Caco-2 (cell line): ENCODE measurements at regions not wholly inside any gene's neighbourhood (a gene's known extent, or its start where the extent isn't known, plus 50 kb on each side); places are given as distances from the start of the nearest gene placed in this dataset.

Experiments used
- BruUV-seq: library from RNA; stranded (reverse); fragments of 400-500 nt; replicated peaks from 2 replicates; lab custom pipeline; 2021; lab: Mats Ljungman, UMichigan
- CTCF ChIA-PET: fragments of 300-600 bp; sonication (Branson Sonifier 250); formaldehyde crosslinking; loops from one replicate; lab custom pipeline; 2022; ENCODE audit warnings: antibody characterized with exemption; lab: Charles Lee
- POLR2A ChIA-PET: fragments of 300-600 bp; sonication (Branson Sonifier 250); formaldehyde crosslinking; loops from one replicate; lab custom pipeline; 2022; ENCODE audit warnings: antibody characterized with exemption; lab: Charles Lee
- DNase-seq, 2 experiments: peaks; one replicate each; pipeline versions ENCODE4 v3.0.0 to v3.0.0-alpha.2; 2020 to 2022
- H3K27me3 ChIP-seq: replicated peaks from 2 replicates; pipeline ENCODE4 v1.6.0; 2011; ENCODE audit warnings: low read length; ENCODE audit not compliant: control insufficient read depth, insufficient read depth
- H3K36me3 ChIP-seq: 2 replicates; pipeline ENCODE4 v1.5.1; 2011; ENCODE audit warnings: low read length; ENCODE audit not compliant: control insufficient read depth, insufficient read depth
- H3K4me1 ChIP-seq: fragments of 250-450 bp; sonication (Bioruptor Pico); 2 replicates; pipeline ENCODE4 v1.5.1; 2020; ENCODE audit warnings: mild to moderate bottlenecking
- H3K4me3 ChIP-seq: 2 replicates; pipeline ENCODE4 v1.5.1; 2011; ENCODE audit warnings: low read depth, mild to moderate bottlenecking, control low read depth, low read length
- H3K9me3 ChIP-seq: fragments of 250-450 bp; sonication (Bioruptor Pico); 2 replicates; pipeline ENCODE4 v1.5.1; 2020; ENCODE audit warnings: mild to moderate bottlenecking, moderate library complexity
- H3K27ac Mint-ChIP-seq: one replicate; pipeline ENCODE4 v1.8.0; 2022; ENCODE audit warnings: mixed read lengths; ENCODE audit not compliant: unreplicated experiment
- H3K27me3 Mint-ChIP-seq: one replicate; pipeline ENCODE4 v1.8.0; 2022; ENCODE audit warnings: mixed read lengths; ENCODE audit not compliant: insufficient read depth, unreplicated experiment
- H3K36me3 Mint-ChIP-seq: one replicate; pipeline ENCODE4 v1.8.0; 2022; ENCODE audit warnings: mild to moderate bottlenecking, mixed read lengths; ENCODE audit not compliant: insufficient read depth, unreplicated experiment
- H3K4me1 Mint-ChIP-seq: one replicate; pipeline ENCODE4 v1.8.0; 2022; ENCODE audit warnings: low read depth, mixed read lengths; ENCODE audit not compliant: unreplicated experiment
- H3K4me3 Mint-ChIP-seq: one replicate; pipeline ENCODE4 v1.8.0; 2022; ENCODE audit warnings: mild to moderate bottlenecking, moderate library complexity, mixed read lengths; ENCODE audit not compliant: unreplicated experiment
- H3K9me3 Mint-ChIP-seq: one replicate; pipeline ENCODE4 v1.8.0; 2022; ENCODE audit warnings: mixed read lengths; ENCODE audit not compliant: unreplicated experiment
- CTCF ChIP-seq, 2 experiments: fragments of 200-600 bp in 1 of 2; IDR thresholded peaks; 1 replicate in 1 of 2; 2 replicates in 1 of 2; pipeline versions ENCODE4 v1.5.1 to v1.8.0; 2011 to 2022; ENCODE audit warnings: antibody characterized with exemption in 1 of 2, control low read depth in 1 of 2, inconsistent platforms in 1 of 2, low read depth in 1 of 2, low read length in 1 of 2, mild to moderate bottlenecking in 1 of 2, moderate library complexity in 1 of 2; ENCODE audit not compliant: insufficient read depth in 1 of 2, severe bottlenecking in 1 of 2, unreplicated experiment in 1 of 2
- intact Hi-C: fragments of 100-400 bp; cut with micrococcal nuclease; formaldehyde crosslinking; loops from one replicate; pipeline ENCODE4 v1.10.0; 2022; ENCODE audit not compliant: unreplicated experiment

- Mint-ChIP-seq H3K9me3 (no peaks in the 10 kb centered on the region), H3K4me1 (no peaks in the 10 kb centered on the region), H3K27me3 (no peaks in the 10 kb centered on the region), H3K4me3 (no peak overlapping the region), H3K36me3 (no peaks in the 10 kb centered on the region), H3K27ac (no peak overlapping the region)
- POLR2A ChIA-PET: no interaction called here
- no peak for TF ChIP-seq CTCF (IDR thresholded peaks at IDR 0.05; ENCODE audit: insufficient read depth in 1 of 2, low read depth in 1 of 2, low read length in 1 of 2, severe bottlenecking in 1 of 2, unreplicated experiment in 1 of 2)
- DNase-seq: no peak
- intact Hi-C loops: no loop called here
- Histone ChIP-seq H3K4me1 (peaks cover 11% of the 10 kb centered on the region), H3K4me3 (no peak overlapping the region), H3K9me3 (no peaks in the 10 kb centered on the region), H3K27me3 (no peaks in the 10 kb centered on the region), H3K36me3 (no peaks in the 10 kb centered on the region)
- BruUV-seq: no TSS peak
- CTCF ChIA-PET: no interaction called here
Measured at GRCh38 chr7:50857804-50858489, 75.3 kb upstream of the GRB10 start.

- H3K9me3 Mint-ChIP-seq: no peaks in the 10 kb centered on the region
- BruUV-seq: no TSS peak
- no peaks in the 10 kb centered on the region for H3K36me3 Mint-ChIP-seq
- H3K9me3 ChIP-seq: no peaks in the 10 kb centered on the region
- intact Hi-C loops: no loop called here
- no peak for DNase-seq
- no peak overlapping the region for H3K4me3 ChIP-seq
- no peak overlapping the region for H3K4me3 Mint-ChIP-seq
- no peak overlapping the region for H3K27ac Mint-ChIP-seq
- H3K36me3 ChIP-seq: no peaks in the 10 kb centered on the region
- H3K27me3 Mint-ChIP-seq: no peaks in the 10 kb centered on the region
- H3K4me1 ChIP-seq: peaks cover 11% of the 10 kb centered on the region
- no peak for TF ChIP-seq CTCF (IDR thresholded peaks at IDR 0.05; ENCODE audit: insufficient read depth in 1 of 2, low read depth in 1 of 2, low read length in 1 of 2, severe bottlenecking in 1 of 2, unreplicated experiment in 1 of 2)
- CTCF ChIA-PET: no interaction called here
- no peaks in the 10 kb centered on the region for H3K27me3 ChIP-seq
- H3K4me1 Mint-ChIP-seq: no peaks in the 10 kb centered on the region
- POLR2A ChIA-PET: no interaction called here
Measured at GRCh38 chr7:50856806-50857205, 74.1 kb upstream of the GRB10 start.

- H3K9me3 Mint-ChIP-seq: no peaks in the 10 kb centered on the region
- intact Hi-C loops: no loop called here
- CTCF ChIA-PET: no interaction called here
Measured at GRCh38 chr7:50856231-50856630, 73.5 kb upstream of the GRB10 start.

More at GRCh38 chr7:50856231-50856630, 73.5 kb upstream of the GRB10 start:
- H3K4me1 Mint-ChIP-seq: no peaks in the 10 kb centered on the region
- H3K9me3 ChIP-seq: no peaks in the 10 kb centered on the region
- POLR2A ChIA-PET: no interaction called here
- H3K36me3 ChIP-seq: no peaks in the 10 kb centered on the region
- H3K27me3 Mint-ChIP-seq: no peaks in the 10 kb centered on the region
- H3K4me3 ChIP-seq: no peak overlapping the region
- H3K27me3 ChIP-seq: no peaks in the 10 kb centered on the region
- no peak overlapping the region for H3K27ac Mint-ChIP-seq
- BruUV-seq: no TSS peak
- DNase-seq: no peak
- peaks cover 11% of the 10 kb centered on the region for H3K4me1 ChIP-seq
- H3K36me3 Mint-ChIP-seq: no peaks in the 10 kb centered on the region
- no peak for TF ChIP-seq CTCF (IDR thresholded peaks at IDR 0.05; ENCODE audit: insufficient read depth in 1 of 2, low read depth in 1 of 2, low read length in 1 of 2, severe bottlenecking in 1 of 2, unreplicated experiment in 1 of 2)
- no peak overlapping the region for H3K4me3 Mint-ChIP-seq
